ENCODE measurements at regions not wholly inside any gene's neighbourhood (a gene's known extent, or its start where the extent isn't known, plus 50 kb on each side); places are given as distances from the start of the nearest gene placed in this dataset.

DNA sequence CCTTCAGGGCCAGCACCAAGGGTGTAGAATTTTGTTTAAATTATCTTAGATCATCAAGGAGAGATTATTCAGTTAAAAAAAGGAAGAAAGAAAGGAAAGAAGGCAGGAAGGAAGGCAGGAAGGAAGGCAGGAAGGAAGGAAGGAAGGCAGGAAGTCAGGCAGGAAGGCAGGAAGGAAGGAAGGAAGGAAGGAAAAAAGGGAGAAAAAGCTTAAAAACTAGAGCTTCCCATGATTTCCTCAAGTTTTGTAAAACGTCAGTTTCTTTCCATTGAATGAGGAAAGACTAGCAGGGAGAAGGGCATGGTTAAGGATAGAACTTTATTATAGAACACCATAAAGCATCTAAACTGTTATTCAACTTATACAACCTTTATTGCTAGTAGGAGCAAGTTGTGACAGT lies 2672.0 kb upstream of the PCDH20 start:
- no peak for TF ChIP-seq GATA2 (IDR thresholded peaks at IDR 0.05; ENCODE audit: low read depth, low read length)
- TF ChIP-seq GATA3 (IDR thresholded peaks at IDR 0.05; ENCODE audit: low read depth, low read length) = no peak
